ENCODE measurements at regions not wholly inside any gene's neighbourhood (a gene's known extent, or its start where the extent isn't known, plus 50 kb on each side); places are given as distances from the start of the nearest gene placed in this dataset.

DNA sequence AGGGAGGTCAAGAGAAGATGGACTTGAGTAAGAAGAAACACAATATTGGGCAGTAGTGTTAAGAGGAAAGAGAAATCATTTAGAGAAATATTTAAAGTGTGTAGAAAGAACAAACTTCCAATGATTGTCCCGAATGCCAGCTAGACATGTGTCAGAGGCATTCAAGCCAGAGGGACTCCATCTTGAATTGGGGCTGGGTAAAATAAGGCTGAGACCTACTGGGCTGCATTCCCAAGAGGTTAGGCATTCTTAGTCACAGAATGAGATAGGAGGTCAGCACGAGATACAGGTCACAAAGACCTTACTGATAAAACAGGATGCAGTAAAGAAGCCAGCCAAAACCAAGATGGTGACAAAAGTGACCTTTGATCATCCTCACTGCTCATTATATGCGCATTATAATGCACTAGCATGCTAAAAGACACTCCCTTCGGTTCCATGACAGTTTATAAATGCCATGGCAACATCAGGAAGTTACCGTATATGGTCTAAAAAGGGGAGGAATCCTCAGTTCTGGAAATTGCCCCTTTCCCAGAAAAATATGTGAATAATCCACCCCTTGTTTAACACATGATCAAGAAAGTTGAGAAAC is 127.0 kb upstream of the IPO5 start:
- H3K9me1 ChIP-seq (ENCODE audit: insufficient read depth, low read length), result no peaks in the 10 kb centered on the region
- DNase-seq (no peak), ATAC-seq (ENCODE audit: low read depth) (no peak)
- H3K23ac ChIP-seq (ENCODE audit: low read depth, low read length), result no peak overlapping the region
- H3K36me3 ChIP-seq (ENCODE audit: control insufficient read depth, insufficient read depth, low read length), result no peaks in the 10 kb centered on the region
- H2AK9ac ChIP-seq (replicated peaks; ENCODE audit: low read depth, low read length, poor library complexity), result no peak overlapping the region
- no peak overlapping the region for H3K4ac ChIP-seq (ENCODE audit: low read depth, low read length)
- H3K18ac ChIP-seq (ENCODE audit: low read depth, low read length), result no peak overlapping the region
- no peak overlapping the region for H2BK120ac ChIP-seq (ENCODE audit: low read depth, low read length)
- no peaks in the 10 kb centered on the region for H3K9me3 ChIP-seq (ENCODE audit: control insufficient read depth, insufficient read depth, low read length)
- no peak overlapping the region for H3K56ac ChIP-seq (ENCODE audit: extremely low read depth, insufficient read depth, low read length)
- no peaks in the 10 kb centered on the region for H4K20me1 ChIP-seq (ENCODE audit: insufficient read depth, low read length)
- no peak overlapping the region for H3K4me2 ChIP-seq (ENCODE audit: low read depth, low read length)
- intact Hi-C loops (cut with micrococcal nuclease), result no loop called here
- H4K5ac ChIP-seq (ENCODE audit: low read depth, low read length), result no peak overlapping the region
- H3K4me3 ChIP-seq (ENCODE audit: insufficient read depth, low read depth, low read length), result no peak overlapping the region
- no TSS peak for BruUV-seq (replicated peaks)
- H4K91ac ChIP-seq (ENCODE audit: insufficient read depth, low read depth, low read length), result no peak overlapping the region
- H3K27ac ChIP-seq (ENCODE audit: insufficient read depth, low read length), result no peak overlapping the region
- dilution Hi-C loops (cut with HindIII; ENCODE audit: low sequenced_read_pairs, unreplicated experiment), result no loop called here
- H3K4me1 ChIP-seq (ENCODE audit: control insufficient read depth, insufficient read depth, low read length), result no peaks in the 10 kb centered on the region
- H3K27me3 ChIP-seq (ENCODE audit: control insufficient read depth, insufficient read depth, low read length), result peaks cover 10% of the 10 kb centered on the region
- WGBS, 2 experiments (ENCODE audit: extremely low coverage in 2 of 2, insufficient read length in 1 of 2), result 100% methylated on average over 1 of the region's 5 CpGs; no CpG with 5 or more reads in 1 of the 2 experiments
- no peak overlapping the region for H2BK5ac ChIP-seq (ENCODE audit: low read depth, low read length, poor library complexity, severe bottlenecking)
- H3K79me1 ChIP-seq (ENCODE audit: low read depth in 1 of 2, low read length in 2 of 2), result no peaks in the 10 kb centered on the region
- ChIA-PET CTCF (no interaction called here), POLR2A (ENCODE audit: unreplicated experiment) (no interaction called here)
- in situ Hi-C loops (cut with MboI; ENCODE audit: low sequenced_read_pairs), result no loop called here
- H2AK5ac ChIP-seq (ENCODE audit: low read depth, low read length), result no peak overlapping the region
- no peak overlapping the region for H2AFZ ChIP-seq (replicated peaks; ENCODE audit: low read length, poor library complexity)
- no peak overlapping the region for H4K8ac ChIP-seq (ENCODE audit: low read depth in 2 of 2, low read length in 2 of 2)
- H2BK15ac ChIP-seq (ENCODE audit: low read depth, low read length), result no peak overlapping the region
- H3K9ac ChIP-seq (ENCODE audit: low read depth, low read length), result no peak overlapping the region
- H3K14ac ChIP-seq (replicated peaks; ENCODE audit: low read depth, low read length), result no peak overlapping the region
- no peak overlapping the region for H2BK20ac ChIP-seq (ENCODE audit: low read depth, low read length)
- no peak for TF ChIP-seq USF2 (IDR thresholded peaks at IDR 0.05; ENCODE audit: low read depth, low read length)
- TF ChIP-seq, protein P1, sequence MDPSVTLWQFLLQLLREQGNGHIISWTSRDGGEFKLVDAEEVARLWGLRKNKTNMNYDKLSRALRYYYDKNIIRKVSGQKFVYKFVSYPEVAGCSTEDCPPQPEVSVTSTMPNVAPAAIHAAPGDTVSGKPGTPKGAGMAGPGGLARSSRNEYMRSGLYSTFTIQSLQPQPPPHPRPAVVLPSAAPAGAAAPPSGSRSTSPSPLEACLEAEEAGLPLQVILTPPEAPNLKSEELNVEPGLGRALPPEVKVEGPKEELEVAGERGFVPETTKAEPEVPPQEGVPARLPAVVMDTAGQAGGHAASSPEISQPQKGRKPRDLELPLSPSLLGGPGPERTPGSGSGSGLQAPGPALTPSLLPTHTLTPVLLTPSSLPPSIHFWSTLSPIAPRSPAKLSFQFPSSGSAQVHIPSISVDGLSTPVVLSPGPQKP (IDR thresholded peaks at IDR 0.05; ENCODE audit: borderline replicate concordance, low read depth, low read length), result no peak
- TF ChIP-seq MAFK (IDR thresholded peaks at IDR 0.05; ENCODE audit: low read depth, low read length), result no peak
- TF ChIP-seq MAZ (IDR thresholded peaks at IDR 0.05; ENCODE audit: borderline replicate concordance, low read depth, low read length), result no peak
- no peak for TF ChIP-seq POLR2A (IDR thresholded peaks at IDR 0.05; ENCODE audit: low read depth, low read length)
- TF ChIP-seq MXI1 (IDR thresholded peaks at IDR 0.05; ENCODE audit: borderline replicate concordance, low read depth, low read length), result no peak
- no peak for TF ChIP-seq RAD21 (IDR thresholded peaks at IDR 0.05; ENCODE audit: low read length)
- no peak for TF ChIP-seq RCOR1 (IDR thresholded peaks at IDR 0.05; ENCODE audit: insufficient replicate concordance, low read length)
- TF ChIP-seq BHLHE40 (IDR thresholded peaks at IDR 0.05; ENCODE audit: low read depth, low read length), result no peak
- no peak for TF ChIP-seq FOS (IDR thresholded peaks at IDR 0.05; ENCODE audit: low read depth, low read length)
- no peak for TF ChIP-seq CTCF (conservative IDR thresholded peaks at IDR 0.05; ENCODE audit: low read depth, low read length)
- no peak for TF ChIP-seq CHD1 (IDR thresholded peaks at IDR 0.05; ENCODE audit: low read depth, low read length)
- no peak for TF ChIP-seq RFX5 (IDR thresholded peaks at IDR 0.05; ENCODE audit: low read depth, low read length)
- no peak for TF ChIP-seq CEBPB (IDR thresholded peaks at IDR 0.05; ENCODE audit: low read depth, low read length)
- TF ChIP-seq SMC3 (IDR thresholded peaks at IDR 0.05; ENCODE audit: low read depth, low read length), result no peak
- TF ChIP-seq NFE2L2 (IDR thresholded peaks at IDR 0.05; ENCODE audit: low read depth, low read length), result no peak
